GM23338 (cell line): ENCODE measurements at regions not wholly inside any gene's neighbourhood (a gene's known extent, or its start where the extent isn't known, plus 50 kb on each side); places are given as distances from the start of the nearest gene placed in this dataset.

ENCODE experiments used
- ATAC-seq: fragments of 200-7000 bp; cut with Tn5 transposase; 3 replicates; pipeline ENCODE4 v1.9.1; 2020
- DNase-seq: peaks from one replicate; pipeline ENCODE4 v3.0.0-alpha.2; 2015; ENCODE audit warnings: low spot score
- H2AFZ ChIP-seq: fragments of 200-600 bp; sonication (generic); 2 replicates; pipeline ENCODE4 v1.8.0; 2016; ENCODE audit warnings: antibody characterized with exemption, mild to moderate bottlenecking, moderate library complexity
- H3F3A ChIP-seq: fragments of 200-600 bp; sonication (generic); replicated peaks from 2 replicates; pipeline ENCODE4 v1.8.0; 2017; ENCODE audit warnings: antibody characterized with exemption, mixed run types, low read depth
- H3K27ac ChIP-seq: fragments of 200-600 bp; sonication (generic); 2 replicates; pipeline ENCODE4 v1.6.1; 2016; ENCODE audit warnings: low read depth
- H3K27me3 ChIP-seq: fragments of 200-600 bp; sonication (generic); 2 replicates; pipeline ENCODE4 v1.8.0; 2016; ENCODE audit warnings: mild to moderate bottlenecking, mixed run types, moderate library complexity; ENCODE audit not compliant: insufficient read depth
- H3K36me3 ChIP-seq: fragments of 200-600 bp; sonication (generic); 2 replicates; pipeline ENCODE4 v1.8.0; 2016; ENCODE audit warnings: mild to moderate bottlenecking; ENCODE audit not compliant: insufficient read depth
- H3K4me1 ChIP-seq: fragments of 200-600 bp; sonication (generic); 2 replicates; pipeline ENCODE4 v1.8.0; 2016; ENCODE audit warnings: mild to moderate bottlenecking, moderate library complexity; ENCODE audit not compliant: insufficient read depth
- H3K4me2 ChIP-seq: fragments of 200-600 bp; sonication (generic); 2 replicates; pipeline ENCODE4 v1.7.1; 2017; ENCODE audit warnings: mixed run types
- H3K4me3 ChIP-seq: fragments of 200-600 bp; sonication (generic); 2 replicates; pipeline ENCODE4 v1.6.1; 2016; ENCODE audit warnings: mixed run types
- H3K79me2 ChIP-seq: fragments of 200-600 bp; sonication (generic); replicated peaks from 2 replicates; pipeline ENCODE4 v1.8.0; 2017; ENCODE audit warnings: mild to moderate bottlenecking; ENCODE audit not compliant: insufficient read depth
- H3K9me2 ChIP-seq: fragments of 200-600 bp; sonication (generic); 2 replicates; pipeline ENCODE4 v1.8.0; 2017; ENCODE audit not compliant: insufficient read depth
- H4K20me1 ChIP-seq: fragments of 200-600 bp; sonication (generic); replicated peaks from 2 replicates; pipeline ENCODE4 v1.8.0; 2017; ENCODE audit warnings: mild to moderate bottlenecking; ENCODE audit not compliant: insufficient read depth
- H3K27ac Mint-ChIP-seq: 2 replicates; pipeline ENCODE4 v1.8.0; 2020; ENCODE audit warnings: inconsistent platforms, mild to moderate bottlenecking, moderate library complexity, mixed read lengths
- H3K27me3 Mint-ChIP-seq: 3 replicates; pipeline ENCODE4 v1.8.0; 2022; ENCODE audit warnings: low read depth, mild to moderate bottlenecking, moderate library complexity, mixed read lengths, inconsistent platforms; ENCODE audit not compliant: insufficient read depth, poor library complexity
- H3K36me3 Mint-ChIP-seq: 3 replicates; pipeline ENCODE4 v1.8.0; 2021; ENCODE audit warnings: low read depth, mild to moderate bottlenecking, inconsistent platforms, moderate library complexity, mixed read lengths
- H3K4me1 Mint-ChIP-seq: 3 replicates; pipeline ENCODE4 v1.8.0; 2020; ENCODE audit warnings: mild to moderate bottlenecking, inconsistent platforms, mixed read lengths
- H3K4me3 Mint-ChIP-seq: 3 replicates; pipeline ENCODE4 v1.8.0; 2021; ENCODE audit warnings: moderate library complexity, mild to moderate bottlenecking, inconsistent platforms, mixed read lengths
- H3K9me3 Mint-ChIP-seq: 3 replicates; pipeline ENCODE4 v1.8.0; 2020; ENCODE audit warnings: moderate library complexity, mild to moderate bottlenecking, inconsistent platforms, mixed read lengths
- CREB1 ChIP-seq: fragments of 250-450 bp; sonication (Bioruptor Pico); IDR thresholded peaks from 2 replicates; pipeline ENCODE4 v1.5.0; 2020; ENCODE audit warnings: low read depth, mild to moderate bottlenecking, moderate library complexity
- EZH2phosphoT487 ChIP-seq: fragments of 200-600 bp; sonication (generic); IDR thresholded peaks from one replicate; pipeline ENCODE4 v1.8.1; 2018; ENCODE audit warnings: antibody characterized with exemption; ENCODE audit not compliant: unreplicated experiment
- JUNB ChIP-seq: IDR thresholded peaks from one replicate; pipeline ENCODE4 v1.6.1; 2016; ENCODE audit warnings: antibody characterized with exemption; ENCODE audit not compliant: unreplicated experiment
- NANOG ChIP-seq: IDR thresholded peaks from 2 replicates; pipeline ENCODE4 v1.6.1; 2016; ENCODE audit warnings: antibody characterized with exemption, borderline replicate concordance
- POLR2AphosphoS5 ChIP-seq: IDR thresholded peaks from 2 replicates; pipeline ENCODE4 v1.6.1; 2016; ENCODE audit warnings: antibody characterized with exemption, low read depth
- STAT1 ChIP-seq: IDR thresholded peaks from one replicate; pipeline ENCODE4 v1.6.1; 2016; ENCODE audit warnings: antibody characterized with exemption; ENCODE audit not compliant: unreplicated experiment
- ZNF114 ChIP-seq: fragments of 250-450 bp; sonication (Bioruptor Pico); IDR thresholded peaks from 2 replicates; pipeline ENCODE4 v1.5.0; 2020; ENCODE audit warnings: mild to moderate bottlenecking, moderate library complexity
- ZNF331 ChIP-seq: fragments of 250-450 bp; sonication (Bioruptor Pico); IDR thresholded peaks from 2 replicates; pipeline ENCODE4 v1.5.0; 2020; ENCODE audit warnings: low read depth, mild to moderate bottlenecking, moderate library complexity
- TF ChIP-seq, protein P1 (sequence below), 2 experiments: fragments of 200-600 bp in 1 of 2; sonication (generic) in 1 of 2; conservative IDR thresholded peaks; 2 replicates each; pipeline versions ENCODE4 v1.5.1 to v1.6.1; 2016 to 2017; ENCODE audit warnings: antibody characterized with exemption in 2 of 2, low read depth in 2 of 2, mild to moderate bottlenecking in 2 of 2, moderate library complexity in 1 of 2
- TF ChIP-seq, protein P2 (sequence below): IDR thresholded peaks from one replicate; pipeline ENCODE4 v1.6.1; 2018; ENCODE audit warnings: antibody characterized with exemption; ENCODE audit not compliant: unreplicated experiment
- TF ChIP-seq, protein P3 (sequence below): fragments of 250-450 bp; sonication (Bioruptor Pico); IDR thresholded peaks from 2 replicates; pipeline ENCODE4 v1.5.0; 2020; ENCODE audit warnings: mild to moderate bottlenecking, moderate library complexity
- TF ChIP-seq, protein P4 (sequence below): IDR thresholded peaks from 2 replicates; pipeline ENCODE4 v1.6.1; 2016; ENCODE audit warnings: antibody characterized with exemption

DNA sequence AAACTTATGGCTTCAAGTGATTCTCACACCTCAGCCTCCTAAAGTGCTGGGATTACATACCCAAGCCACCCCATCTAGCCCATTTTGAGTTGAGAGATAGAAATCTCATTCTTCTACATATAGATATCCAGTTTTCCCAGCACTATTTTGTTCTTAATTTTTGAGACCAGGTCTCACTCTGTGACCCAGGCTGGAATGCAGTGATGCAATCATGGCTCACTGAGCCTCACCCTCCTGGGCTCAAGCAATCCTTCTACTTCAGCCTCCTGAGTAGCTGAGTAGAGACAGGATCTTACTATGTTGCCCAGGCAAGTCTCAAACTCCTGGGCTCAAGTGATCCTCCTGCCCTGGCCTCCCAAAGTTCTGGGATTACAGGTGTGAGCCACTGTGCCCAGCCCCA lies 60.9 kb upstream of the CTNNA1 start:
- H3K4me3 Mint-ChIP-seq = no peak overlapping the region
- Histone ChIP-seq H3K4me1 (no peaks in the 10 kb centered on the region), H3K79me2 (no peaks in the 10 kb centered on the region), H3F3A (no peaks in the 10 kb centered on the region), H3K27ac (no peak overlapping the region), H3K9me2 (no peaks in the 10 kb centered on the region), H3K27me3 (no peaks in the 10 kb centered on the region), H3K36me3 (no peaks in the 10 kb centered on the region), H4K20me1 (no peaks in the 10 kb centered on the region), H2AFZ (peak overlapping the region; percentile 3; the same call in 1 of the 2 replicates), H3K4me3 (no peak overlapping the region), H3K4me2 (no peak overlapping the region)
- TF ChIP-seq, protein P1, sequence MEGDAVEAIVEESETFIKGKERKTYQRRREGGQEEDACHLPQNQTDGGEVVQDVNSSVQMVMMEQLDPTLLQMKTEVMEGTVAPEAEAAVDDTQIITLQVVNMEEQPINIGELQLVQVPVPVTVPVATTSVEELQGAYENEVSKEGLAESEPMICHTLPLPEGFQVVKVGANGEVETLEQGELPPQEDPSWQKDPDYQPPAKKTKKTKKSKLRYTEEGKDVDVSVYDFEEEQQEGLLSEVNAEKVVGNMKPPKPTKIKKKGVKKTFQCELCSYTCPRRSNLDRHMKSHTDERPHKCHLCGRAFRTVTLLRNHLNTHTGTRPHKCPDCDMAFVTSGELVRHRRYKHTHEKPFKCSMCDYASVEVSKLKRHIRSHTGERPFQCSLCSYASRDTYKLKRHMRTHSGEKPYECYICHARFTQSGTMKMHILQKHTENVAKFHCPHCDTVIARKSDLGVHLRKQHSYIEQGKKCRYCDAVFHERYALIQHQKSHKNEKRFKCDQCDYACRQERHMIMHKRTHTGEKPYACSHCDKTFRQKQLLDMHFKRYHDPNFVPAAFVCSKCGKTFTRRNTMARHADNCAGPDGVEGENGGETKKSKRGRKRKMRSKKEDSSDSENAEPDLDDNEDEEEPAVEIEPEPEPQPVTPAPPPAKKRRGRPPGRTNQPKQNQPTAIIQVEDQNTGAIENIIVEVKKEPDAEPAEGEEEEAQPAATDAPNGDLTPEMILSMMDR (conservative IDR thresholded peaks at IDR 0.05; ENCODE audit: low read depth in 2 of 2) = no peak
- no peak for TF ChIP-seq ZNF331
- TF ChIP-seq JUNB = no peak
- TF ChIP-seq, protein P2, sequence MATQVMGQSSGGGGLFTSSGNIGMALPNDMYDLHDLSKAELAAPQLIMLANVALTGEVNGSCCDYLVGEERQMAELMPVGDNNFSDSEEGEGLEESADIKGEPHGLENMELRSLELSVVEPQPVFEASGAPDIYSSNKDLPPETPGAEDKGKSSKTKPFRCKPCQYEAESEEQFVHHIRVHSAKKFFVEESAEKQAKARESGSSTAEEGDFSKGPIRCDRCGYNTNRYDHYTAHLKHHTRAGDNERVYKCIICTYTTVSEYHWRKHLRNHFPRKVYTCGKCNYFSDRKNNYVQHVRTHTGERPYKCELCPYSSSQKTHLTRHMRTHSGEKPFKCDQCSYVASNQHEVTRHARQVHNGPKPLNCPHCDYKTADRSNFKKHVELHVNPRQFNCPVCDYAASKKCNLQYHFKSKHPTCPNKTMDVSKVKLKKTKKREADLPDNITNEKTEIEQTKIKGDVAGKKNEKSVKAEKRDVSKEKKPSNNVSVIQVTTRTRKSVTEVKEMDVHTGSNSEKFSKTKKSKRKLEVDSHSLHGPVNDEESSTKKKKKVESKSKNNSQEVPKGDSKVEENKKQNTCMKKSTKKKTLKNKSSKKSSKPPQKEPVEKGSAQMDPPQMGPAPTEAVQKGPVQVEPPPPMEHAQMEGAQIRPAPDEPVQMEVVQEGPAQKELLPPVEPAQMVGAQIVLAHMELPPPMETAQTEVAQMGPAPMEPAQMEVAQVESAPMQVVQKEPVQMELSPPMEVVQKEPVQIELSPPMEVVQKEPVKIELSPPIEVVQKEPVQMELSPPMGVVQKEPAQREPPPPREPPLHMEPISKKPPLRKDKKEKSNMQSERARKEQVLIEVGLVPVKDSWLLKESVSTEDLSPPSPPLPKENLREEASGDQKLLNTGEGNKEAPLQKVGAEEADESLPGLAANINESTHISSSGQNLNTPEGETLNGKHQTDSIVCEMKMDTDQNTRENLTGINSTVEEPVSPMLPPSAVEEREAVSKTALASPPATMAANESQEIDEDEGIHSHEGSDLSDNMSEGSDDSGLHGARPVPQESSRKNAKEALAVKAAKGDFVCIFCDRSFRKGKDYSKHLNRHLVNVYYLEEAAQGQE = no peak
- no peak for TF ChIP-seq EZH2phosphoT487
- no peak for TF ChIP-seq ZNF114 (CRISPR knock-in tag)
- TF ChIP-seq, protein P3, sequence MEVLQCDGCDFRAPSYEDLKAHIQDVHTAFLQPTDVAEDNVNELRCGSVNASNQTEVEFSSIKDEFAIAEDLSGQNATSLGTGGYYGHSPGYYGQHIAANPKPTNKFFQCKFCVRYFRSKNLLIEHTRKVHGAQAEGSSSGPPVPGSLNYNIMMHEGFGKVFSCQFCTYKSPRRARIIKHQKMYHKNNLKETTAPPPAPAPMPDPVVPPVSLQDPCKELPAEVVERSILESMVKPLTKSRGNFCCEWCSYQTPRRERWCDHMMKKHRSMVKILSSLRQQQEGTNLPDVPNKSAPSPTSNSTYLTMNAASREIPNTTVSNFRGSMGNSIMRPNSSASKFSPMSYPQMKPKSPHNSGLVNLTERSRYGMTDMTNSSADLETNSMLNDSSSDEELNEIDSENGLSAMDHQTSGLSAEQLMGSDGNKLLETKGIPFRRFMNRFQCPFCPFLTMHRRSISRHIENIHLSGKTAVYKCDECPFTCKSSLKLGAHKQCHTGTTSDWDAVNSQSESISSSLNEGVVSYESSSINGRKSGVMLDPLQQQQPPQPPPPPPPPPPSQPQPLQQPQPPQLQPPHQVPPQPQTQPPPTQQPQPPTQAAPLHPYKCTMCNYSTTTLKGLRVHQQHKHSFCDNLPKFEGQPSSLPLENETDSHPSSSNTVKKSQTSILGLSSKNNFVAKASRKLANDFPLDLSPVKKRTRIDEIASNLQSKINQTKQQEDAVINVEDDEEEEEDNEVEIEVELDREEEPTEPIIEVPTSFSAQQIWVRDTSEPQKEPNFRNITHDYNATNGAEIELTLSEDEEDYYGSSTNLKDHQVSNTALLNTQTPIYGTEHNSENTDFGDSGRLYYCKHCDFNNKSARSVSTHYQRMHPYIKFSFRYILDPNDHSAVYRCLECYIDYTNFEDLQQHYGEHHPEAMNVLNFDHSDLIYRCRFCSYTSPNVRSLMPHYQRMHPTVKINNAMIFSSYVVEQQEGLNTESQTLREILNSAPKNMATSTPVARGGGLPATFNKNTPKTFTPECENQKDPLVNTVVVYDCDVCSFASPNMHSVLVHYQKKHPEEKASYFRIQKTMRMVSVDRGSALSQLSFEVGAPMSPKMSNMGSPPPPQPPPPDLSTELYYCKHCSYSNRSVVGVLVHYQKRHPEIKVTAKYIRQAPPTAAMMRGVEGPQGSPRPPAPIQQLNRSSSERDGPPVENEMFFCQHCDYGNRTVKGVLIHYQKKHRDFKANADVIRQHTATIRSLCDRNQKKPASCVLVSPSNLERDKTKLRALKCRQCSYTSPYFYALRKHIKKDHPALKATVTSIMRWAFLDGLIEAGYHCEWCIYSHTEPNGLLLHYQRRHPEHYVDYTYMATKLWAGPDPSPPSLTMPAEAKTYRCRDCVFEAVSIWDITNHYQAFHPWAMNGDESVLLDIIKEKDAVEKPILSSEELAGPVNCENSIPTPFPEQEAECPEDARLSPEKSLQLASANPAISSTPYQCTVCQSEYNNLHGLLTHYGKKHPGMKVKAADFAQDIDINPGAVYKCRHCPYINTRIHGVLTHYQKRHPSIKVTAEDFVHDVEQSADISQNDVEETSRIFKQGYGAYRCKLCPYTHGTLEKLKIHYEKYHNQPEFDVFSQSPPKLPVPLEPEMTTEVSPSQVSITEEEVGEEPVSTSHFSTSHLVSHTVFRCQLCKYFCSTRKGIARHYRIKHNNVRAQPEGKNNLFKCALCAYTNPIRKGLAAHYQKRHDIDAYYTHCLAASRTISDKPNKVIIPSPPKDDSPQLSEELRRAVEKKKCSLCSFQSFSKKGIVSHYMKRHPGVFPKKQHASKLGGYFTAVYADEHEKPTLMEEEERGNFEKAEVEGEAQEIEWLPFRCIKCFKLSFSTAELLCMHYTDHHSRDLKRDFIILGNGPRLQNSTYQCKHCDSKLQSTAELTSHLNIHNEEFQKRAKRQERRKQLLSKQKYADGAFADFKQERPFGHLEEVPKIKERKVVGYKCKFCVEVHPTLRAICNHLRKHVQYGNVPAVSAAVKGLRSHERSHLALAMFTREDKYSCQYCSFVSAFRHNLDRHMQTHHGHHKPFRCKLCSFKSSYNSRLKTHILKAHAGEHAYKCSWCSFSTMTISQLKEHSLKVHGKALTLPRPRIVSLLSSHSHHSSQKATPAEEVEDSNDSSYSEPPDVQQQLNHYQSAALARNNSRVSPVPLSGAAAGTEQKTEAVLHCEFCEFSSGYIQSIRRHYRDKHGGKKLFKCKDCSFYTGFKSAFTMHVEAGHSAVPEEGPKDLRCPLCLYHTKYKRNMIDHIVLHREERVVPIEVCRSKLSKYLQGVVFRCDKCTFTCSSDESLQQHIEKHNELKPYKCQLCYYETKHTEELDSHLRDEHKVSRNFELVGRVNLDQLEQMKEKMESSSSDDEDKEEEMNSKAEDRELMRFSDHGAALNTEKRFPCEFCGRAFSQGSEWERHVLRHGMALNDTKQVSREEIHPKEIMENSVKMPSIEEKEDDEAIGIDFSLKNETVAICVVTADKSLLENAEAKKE = no peak
- no peak for TF ChIP-seq CREB1
- no peak for TF ChIP-seq NANOG
- no peak for TF ChIP-seq STAT1
- TF ChIP-seq POLR2AphosphoS5 = no peak
- TF ChIP-seq, protein P4, sequence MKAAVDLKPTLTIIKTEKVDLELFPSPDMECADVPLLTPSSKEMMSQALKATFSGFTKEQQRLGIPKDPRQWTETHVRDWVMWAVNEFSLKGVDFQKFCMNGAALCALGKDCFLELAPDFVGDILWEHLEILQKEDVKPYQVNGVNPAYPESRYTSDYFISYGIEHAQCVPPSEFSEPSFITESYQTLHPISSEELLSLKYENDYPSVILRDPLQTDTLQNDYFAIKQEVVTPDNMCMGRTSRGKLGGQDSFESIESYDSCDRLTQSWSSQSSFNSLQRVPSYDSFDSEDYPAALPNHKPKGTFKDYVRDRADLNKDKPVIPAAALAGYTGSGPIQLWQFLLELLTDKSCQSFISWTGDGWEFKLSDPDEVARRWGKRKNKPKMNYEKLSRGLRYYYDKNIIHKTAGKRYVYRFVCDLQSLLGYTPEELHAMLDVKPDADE = no peak
- H3K36me3 Mint-ChIP-seq = no peaks in the 10 kb centered on the region
- H3K27me3 Mint-ChIP-seq = peaks cover 6% of the 10 kb centered on the region
- ATAC-seq = no peak
- H3K27ac Mint-ChIP-seq = no peak overlapping the region
- no peaks in the 10 kb centered on the region; the same call in 2 of the 3 replicates for H3K4me1 Mint-ChIP-seq
- peaks cover 2% of the 10 kb centered on the region; the same call in 1 of the 3 replicates for H3K9me3 Mint-ChIP-seq
- DNase-seq = no peak
